Mammary epithelial cell (primary cell): ENCODE measurements at regions not wholly inside any gene's neighbourhood (a gene's known extent, or its start where the extent isn't known, plus 50 kb on each side); places are given as distances from the start of the nearest gene placed in this dataset.

Experiments
- EZH2 ChIP-seq: IDR thresholded peaks from 2 replicates; pipeline ENCODE4 v1.6.1; 2012; ENCODE audit warnings: low read length, inconsistent platforms, borderline replicate concordance
- TF ChIP-seq, protein P1 (sequence below), 2 donors: IDR thresholded peaks in 1 of 2; conservative IDR thresholded peaks in 1 of 2; 2 replicates each; pipeline ENCODE4 v1.5.1; 2011 to 2012; ENCODE audit warnings: inconsistent platforms in 2 of 2, low read length in 2 of 2, mild to moderate bottlenecking in 2 of 2, control low read depth in 1 of 2, low read depth in 1 of 2; ENCODE audit not compliant: insufficient read depth in 1 of 2; ENCODE audit errors: extremely low read depth in 1 of 2

GRCh38 chr2:35081001-35081621 is 1274.5 kb upstream of the CRIM1 start:
- TF ChIP-seq, protein P1, sequence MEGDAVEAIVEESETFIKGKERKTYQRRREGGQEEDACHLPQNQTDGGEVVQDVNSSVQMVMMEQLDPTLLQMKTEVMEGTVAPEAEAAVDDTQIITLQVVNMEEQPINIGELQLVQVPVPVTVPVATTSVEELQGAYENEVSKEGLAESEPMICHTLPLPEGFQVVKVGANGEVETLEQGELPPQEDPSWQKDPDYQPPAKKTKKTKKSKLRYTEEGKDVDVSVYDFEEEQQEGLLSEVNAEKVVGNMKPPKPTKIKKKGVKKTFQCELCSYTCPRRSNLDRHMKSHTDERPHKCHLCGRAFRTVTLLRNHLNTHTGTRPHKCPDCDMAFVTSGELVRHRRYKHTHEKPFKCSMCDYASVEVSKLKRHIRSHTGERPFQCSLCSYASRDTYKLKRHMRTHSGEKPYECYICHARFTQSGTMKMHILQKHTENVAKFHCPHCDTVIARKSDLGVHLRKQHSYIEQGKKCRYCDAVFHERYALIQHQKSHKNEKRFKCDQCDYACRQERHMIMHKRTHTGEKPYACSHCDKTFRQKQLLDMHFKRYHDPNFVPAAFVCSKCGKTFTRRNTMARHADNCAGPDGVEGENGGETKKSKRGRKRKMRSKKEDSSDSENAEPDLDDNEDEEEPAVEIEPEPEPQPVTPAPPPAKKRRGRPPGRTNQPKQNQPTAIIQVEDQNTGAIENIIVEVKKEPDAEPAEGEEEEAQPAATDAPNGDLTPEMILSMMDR (conservative IDR thresholded peaks at IDR 0.05 in 1 of 2, IDR thresholded peaks at IDR 0.05 in 1 of 2; ENCODE audit: extremely low read depth in 1 of 2, insufficient read depth in 1 of 2, low read depth in 1 of 2, low read length in 2 of 2) = no peak
- no peak for TF ChIP-seq EZH2
